ENCODE measurements at regions not wholly inside any gene's neighbourhood (a gene's known extent, or its start where the extent isn't known, plus 50 kb on each side); places are given as distances from the start of the nearest gene placed in this dataset.

- H3K4me2 ChIP-seq (ENCODE audit: control insufficient read depth, extremely low read depth, insufficient read depth, low read depth, low read length), result no peak overlapping the region
- H3K4me3 ChIP-seq (ENCODE audit: control insufficient read depth in 2 of 3, extremely low read depth in 1 of 3, insufficient read depth in 2 of 3, low read depth in 1 of 3, low read length in 3 of 3), result no peak overlapping the region
- H4K20me1 ChIP-seq (ENCODE audit: control insufficient read depth, extremely low read depth, insufficient read depth, low read length), result no peaks in the 10 kb centered on the region
- TF ChIP-seq EZH2 (IDR thresholded peaks at IDR 0.05; ENCODE audit: low read length), result no peak
- TF ChIP-seq, protein P1, sequence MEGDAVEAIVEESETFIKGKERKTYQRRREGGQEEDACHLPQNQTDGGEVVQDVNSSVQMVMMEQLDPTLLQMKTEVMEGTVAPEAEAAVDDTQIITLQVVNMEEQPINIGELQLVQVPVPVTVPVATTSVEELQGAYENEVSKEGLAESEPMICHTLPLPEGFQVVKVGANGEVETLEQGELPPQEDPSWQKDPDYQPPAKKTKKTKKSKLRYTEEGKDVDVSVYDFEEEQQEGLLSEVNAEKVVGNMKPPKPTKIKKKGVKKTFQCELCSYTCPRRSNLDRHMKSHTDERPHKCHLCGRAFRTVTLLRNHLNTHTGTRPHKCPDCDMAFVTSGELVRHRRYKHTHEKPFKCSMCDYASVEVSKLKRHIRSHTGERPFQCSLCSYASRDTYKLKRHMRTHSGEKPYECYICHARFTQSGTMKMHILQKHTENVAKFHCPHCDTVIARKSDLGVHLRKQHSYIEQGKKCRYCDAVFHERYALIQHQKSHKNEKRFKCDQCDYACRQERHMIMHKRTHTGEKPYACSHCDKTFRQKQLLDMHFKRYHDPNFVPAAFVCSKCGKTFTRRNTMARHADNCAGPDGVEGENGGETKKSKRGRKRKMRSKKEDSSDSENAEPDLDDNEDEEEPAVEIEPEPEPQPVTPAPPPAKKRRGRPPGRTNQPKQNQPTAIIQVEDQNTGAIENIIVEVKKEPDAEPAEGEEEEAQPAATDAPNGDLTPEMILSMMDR (optimal IDR thresholded peaks at IDR 0.05 in 1 of 3, IDR thresholded peaks at IDR 0.05 in 1 of 3, conservative IDR thresholded peaks at IDR 0.05 in 1 of 3; ENCODE audit: extremely low read depth in 1 of 3, insufficient read depth in 2 of 3, low read length in 3 of 3), result no peak
- no peak for FAIRE-seq
- no peaks in the 10 kb centered on the region for H3K9me3 ChIP-seq (ENCODE audit: control insufficient read depth, low read depth, low read length)
- DNase-seq (ENCODE audit: low read depth, low spot score), result no peak
- H3K4me1 ChIP-seq (ENCODE audit: control insufficient read depth, extremely low read depth, insufficient read depth, low read length), result no peaks in the 10 kb centered on the region
- no peak overlapping the region for H2AFZ ChIP-seq (ENCODE audit: control insufficient read depth, low read length)
- no peaks in the 10 kb centered on the region for H3K36me3 ChIP-seq (ENCODE audit: control insufficient read depth in 2 of 2, extremely low read depth in 1 of 2, insufficient read depth in 2 of 2, low read length in 2 of 2)
- dilution Hi-C loops (cut with MboI; ENCODE audit: extremely low pct_ligation_motif_present, low sequenced_read_pairs), result no loop called here
- no peak overlapping the region for H3K27ac ChIP-seq (ENCODE audit: control insufficient read depth, insufficient read depth, low read length)
- no peak overlapping the region for H3K9ac ChIP-seq (ENCODE audit: control insufficient read depth, extremely low read depth, insufficient read depth, low read length)
- H3K79me2 ChIP-seq (ENCODE audit: control insufficient read depth, insufficient read depth, low read length), result no peaks in the 10 kb centered on the region
- no peaks in the 10 kb centered on the region for H3K9me1 ChIP-seq (ENCODE audit: control insufficient read depth, extremely low read depth, insufficient read depth, low read length)
- H3K27me3 ChIP-seq (ENCODE audit: control insufficient read depth, extremely low read depth, insufficient read depth, low read length), result no peaks in the 10 kb centered on the region
Measured at GRCh38 chr4:46524751-46525150, 134.8 kb upstream of the GABRA2 start.

GRCh38 chr4:46520361-46520760 is 130.4 kb upstream of the GABRA2 start:
- Histone ChIP-seq H3K27me3 (ENCODE audit: control insufficient read depth, extremely low read depth, insufficient read depth, low read length) (no peaks in the 10 kb centered on the region), H3K9me1 (ENCODE audit: control insufficient read depth, extremely low read depth, insufficient read depth, low read length) (no peaks in the 10 kb centered on the region), H3K4me1 (ENCODE audit: control insufficient read depth, extremely low read depth, insufficient read depth, low read length) (no peaks in the 10 kb centered on the region), H3K36me3 (ENCODE audit: control insufficient read depth in 2 of 2, extremely low read depth in 1 of 2, insufficient read depth in 2 of 2, low read length in 2 of 2) (no peaks in the 10 kb centered on the region), H3K9me3 (ENCODE audit: control insufficient read depth, low read depth, low read length) (no peaks in the 10 kb centered on the region), H3K27ac (ENCODE audit: control insufficient read depth, insufficient read depth, low read length) (no peak overlapping the region), H3K79me2 (ENCODE audit: control insufficient read depth, insufficient read depth, low read length) (no peaks in the 10 kb centered on the region), H4K20me1 (ENCODE audit: control insufficient read depth, extremely low read depth, insufficient read depth, low read length) (no peaks in the 10 kb centered on the region), H2AFZ (ENCODE audit: control insufficient read depth, low read length) (no peak overlapping the region), H3K4me3 (ENCODE audit: control insufficient read depth in 2 of 3, extremely low read depth in 1 of 3, insufficient read depth in 2 of 3, low read depth in 1 of 3, low read length in 3 of 3) (no peak overlapping the region), H3K9ac (ENCODE audit: control insufficient read depth, extremely low read depth, insufficient read depth, low read length) (no peak overlapping the region), H3K4me2 (ENCODE audit: control insufficient read depth, extremely low read depth, insufficient read depth, low read depth, low read length) (no peak overlapping the region)
- DNase-seq (ENCODE audit: low read depth, low spot score) (no peak), FAIRE-seq (no peak)
- TF ChIP-seq, protein P1 (optimal IDR thresholded peaks at IDR 0.05 in 1 of 3, IDR thresholded peaks at IDR 0.05 in 1 of 3, conservative IDR thresholded peaks at IDR 0.05 in 1 of 3; ENCODE audit: extremely low read depth in 1 of 3, insufficient read depth in 2 of 3, low read length in 3 of 3), result no peak
- TF ChIP-seq EZH2 (IDR thresholded peaks at IDR 0.05; ENCODE audit: low read length), result no peak
- dilution Hi-C loops (cut with MboI; ENCODE audit: extremely low pct_ligation_motif_present, low sequenced_read_pairs), result no loop called here

Measured in keratinocyte (primary cell).